Lower leg skin (tissue), 4 donors: ENCODE measurements at regions not wholly inside any gene's neighbourhood (a gene's known extent, or its start where the extent isn't known, plus 50 kb on each side); places are given as distances from the start of the nearest gene placed in this dataset.
"Not testable (repeated sequence)": the region's sequence is repeated elsewhere in the genome, so short reads cannot be mapped to it uniquely, and the experiment has no call there.

Source experiments
- DNase-seq, 2 donors: peaks; one replicate each; pipeline ENCODE4 v3.0.0-alpha.2; 2019; ENCODE audit warnings: low spot score in 2 of 2
- H3K4me3 ChIP-seq: fragments of 200-600 bp; sonication (generic); 2 replicates; pipeline ENCODE4 v1.5.1; 2017; ENCODE audit warnings: mild to moderate bottlenecking, low read depth; ENCODE audit not compliant: poor library complexity, severe bottlenecking
- POLR2A ChIP-seq, 2 donors: fragments of 450-650 bp; IDR thresholded peaks; one replicate each; pipeline ENCODE4 v1.6.1; 2016 to 2017; ENCODE audit warnings: antibody characterized with exemption in 2 of 2, mild to moderate bottlenecking in 1 of 2, moderate library complexity in 1 of 2
- WGBS, 2 donors: methylation state at CpG; one replicate each; pipeline ENCODE4 v1.1.5; 2018; 5-methylcytosine and 5-hydroxymethylcytosine counted together
- intact Hi-C: fragments of 100-400 bp; cut with DNase I; formaldehyde crosslinking; loops from one replicate; pipeline ENCODE4 v1.15.0; 2023; ENCODE audit warnings: low total_unique reads
- TF ChIP-seq, protein P1 (sequence below), 3 donors: fragments of 450-650 bp; IDR thresholded peaks; one replicate each; pipeline ENCODE4 v1.5.1; 2016; ENCODE audit warnings: antibody characterized with exemption in 3 of 3, mild to moderate bottlenecking in 3 of 3, moderate library complexity in 2 of 3

DNA sequence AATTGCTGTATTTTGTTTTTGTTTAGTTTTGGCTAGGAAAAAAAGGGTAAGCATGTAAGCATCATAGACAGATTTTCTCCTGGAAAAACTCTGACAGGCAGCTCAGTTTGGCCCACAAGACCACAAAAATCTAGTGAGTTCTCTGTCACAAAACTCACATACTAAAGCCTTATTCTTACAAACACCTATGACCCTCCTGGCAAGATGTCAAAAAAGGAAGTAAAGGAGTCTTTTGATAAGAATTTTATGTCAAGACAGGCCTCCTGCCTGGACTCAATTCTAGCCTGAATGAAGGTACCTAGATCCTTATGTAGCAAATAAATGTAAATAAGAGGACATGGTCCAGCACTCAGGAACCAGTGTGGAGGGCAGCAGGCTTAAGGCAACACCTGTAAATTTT is 668.3 kb upstream of the ZNF385D start:
- TF ChIP-seq POLR2A (IDR thresholded peaks at IDR 0.05), result no peak
- TF ChIP-seq, protein P1, sequence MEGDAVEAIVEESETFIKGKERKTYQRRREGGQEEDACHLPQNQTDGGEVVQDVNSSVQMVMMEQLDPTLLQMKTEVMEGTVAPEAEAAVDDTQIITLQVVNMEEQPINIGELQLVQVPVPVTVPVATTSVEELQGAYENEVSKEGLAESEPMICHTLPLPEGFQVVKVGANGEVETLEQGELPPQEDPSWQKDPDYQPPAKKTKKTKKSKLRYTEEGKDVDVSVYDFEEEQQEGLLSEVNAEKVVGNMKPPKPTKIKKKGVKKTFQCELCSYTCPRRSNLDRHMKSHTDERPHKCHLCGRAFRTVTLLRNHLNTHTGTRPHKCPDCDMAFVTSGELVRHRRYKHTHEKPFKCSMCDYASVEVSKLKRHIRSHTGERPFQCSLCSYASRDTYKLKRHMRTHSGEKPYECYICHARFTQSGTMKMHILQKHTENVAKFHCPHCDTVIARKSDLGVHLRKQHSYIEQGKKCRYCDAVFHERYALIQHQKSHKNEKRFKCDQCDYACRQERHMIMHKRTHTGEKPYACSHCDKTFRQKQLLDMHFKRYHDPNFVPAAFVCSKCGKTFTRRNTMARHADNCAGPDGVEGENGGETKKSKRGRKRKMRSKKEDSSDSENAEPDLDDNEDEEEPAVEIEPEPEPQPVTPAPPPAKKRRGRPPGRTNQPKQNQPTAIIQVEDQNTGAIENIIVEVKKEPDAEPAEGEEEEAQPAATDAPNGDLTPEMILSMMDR (IDR thresholded peaks at IDR 0.05), result no peak
- intact Hi-C loops, result no loop called here
- no peak for DNase-seq
- no peak overlapping the region for H3K4me3 ChIP-seq

- intact Hi-C loops, result no loop called here
- no peak overlapping the region for H3K4me3 ChIP-seq
- TF ChIP-seq, protein P1 (IDR thresholded peaks at IDR 0.05), result no peak
- TF ChIP-seq POLR2A (IDR thresholded peaks at IDR 0.05), result no peak
- no peak for DNase-seq
- 63 to 66% methylated on average over 4 of the region's 4 CpGs for WGBS, 2 donors
Observed at GRCh38 chr3:22421589-22421988, 670.6 kb upstream of the ZNF385D start.

GRCh38 chr3:22431334-22431733 is 680.3 kb upstream of the ZNF385D start:
- 80 to 81% methylated on average over 1 of the region's 1 CpG for WGBS, 2 donors
- DNase-seq, result no peak
- H3K4me3 ChIP-seq, result no peak overlapping the region
- TF ChIP-seq, protein P1 (IDR thresholded peaks at IDR 0.05), result no peak
- no peak for TF ChIP-seq POLR2A (IDR thresholded peaks at IDR 0.05)
- intact Hi-C loops, result no loop called here

GRCh38 chr3:22439626-22440025 is 688.6 kb upstream of the ZNF385D start:
- TF ChIP-seq, protein P1 (IDR thresholded peaks at IDR 0.05), result no peak
- no peak for TF ChIP-seq POLR2A (IDR thresholded peaks at IDR 0.05)
- no peak for DNase-seq
- intact Hi-C loops, result no loop called here
- WGBS, 2 donors, result 79 to 82% methylated on average over 4 of the region's 4 CpGs
- no peak overlapping the region for H3K4me3 ChIP-seq

- no peak for DNase-seq
- 93 to 100% methylated on average over 2 of the region's 2 CpGs for WGBS, 2 donors
- intact Hi-C loops, result loop anchor here (2.0 kb wide), 1 partner anchor 17 kb away; no protein-coding TSS in a partner anchor
- H3K4me3 ChIP-seq, result no peak overlapping the region
- TF ChIP-seq, protein P1 (IDR thresholded peaks at IDR 0.05), result no peak
- TF ChIP-seq POLR2A (IDR thresholded peaks at IDR 0.05), result no peak
Observed at GRCh38 chr3:22441711-22442110, 690.7 kb upstream of the ZNF385D start.

- no peak for DNase-seq
- TF ChIP-seq POLR2A (IDR thresholded peaks at IDR 0.05), result no peak
- TF ChIP-seq, protein P1 (IDR thresholded peaks at IDR 0.05), result no peak
- 89 to 96% methylated on average over 3 of the region's 3 CpGs for WGBS, 2 donors
- intact Hi-C loops, result loop anchor here (2.0 kb wide), 1 partner anchor 19 kb away; no protein-coding TSS in a partner anchor
- no peak overlapping the region for H3K4me3 ChIP-seq
Observed at GRCh38 chr3:22443571-22444233, 692.7 kb upstream of the ZNF385D start.

GRCh38 chr3:22445336-22445735 is 694.3 kb upstream of the ZNF385D start:
- intact Hi-C loops, H3K4me3 ChIP-seq: not testable (repeated sequence)
- WGBS, 2 donors, result 69 to 81% methylated on average over 2 of the region's 2 CpGs

More at GRCh38 chr3:22445336-22445735, 694.3 kb upstream of the ZNF385D start:
- DNase-seq, result not testable (repeated sequence)
